ENCODE measurements at regions not wholly inside any gene's neighbourhood (a gene's known extent, or its start where the extent isn't known, plus 50 kb on each side); places are given as distances from the start of the nearest gene placed in this dataset.

DNA sequence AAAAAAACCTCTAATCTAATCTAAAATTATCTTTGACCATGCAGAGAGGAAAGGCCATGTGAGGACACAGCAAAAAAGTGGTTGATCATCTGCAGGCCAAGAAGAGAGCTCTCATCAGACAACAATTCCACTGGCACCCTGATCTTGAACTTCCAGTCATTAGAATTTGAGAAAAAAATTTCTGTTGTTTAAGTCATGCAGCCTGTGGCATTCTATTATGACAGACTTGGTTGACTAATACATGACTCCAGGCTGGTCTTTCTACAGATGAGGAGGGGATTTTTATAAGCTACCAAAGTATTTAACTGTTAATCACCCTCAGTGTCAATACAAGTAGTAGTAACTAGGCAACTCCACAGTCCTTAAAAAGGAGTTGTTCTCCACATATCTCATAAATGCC, 358.5 kb upstream of the RGMB start:
- BruUV-seq (replicated peaks): no TSS peak
- Histone ChIP-seq H3K4me1 (ENCODE audit: insufficient read depth, low read length, poor library complexity, severe bottlenecking) (no peaks in the 10 kb centered on the region), H3K27ac (ENCODE audit: low read depth, low read length, poor library complexity, severe bottlenecking) (no peak overlapping the region), H3K36me3 (ENCODE audit: insufficient read depth, low read length, poor library complexity, severe bottlenecking) (no peaks in the 10 kb centered on the region), H3K4me3 (ENCODE audit: low read depth, low read length, poor library complexity, severe bottlenecking) (no peak overlapping the region), H3K9me3 (ENCODE audit: low read depth, low read length, poor library complexity, severe bottlenecking) (no peaks in the 10 kb centered on the region), H3K27me3 (replicated peaks; ENCODE audit: insufficient read depth, low read depth, low read length, poor library complexity) (no peaks in the 10 kb centered on the region)
- intact Hi-C loops (cut with micrococcal nuclease; ENCODE audit: unreplicated experiment): no loop called here
- ChIA-PET CTCF (no interaction called here), POLR2A (ENCODE audit: low non-redundant PET) (no interaction called here)
- no peak for DNase-seq (ENCODE audit: low spot score)
- TF ChIP-seq, protein P1, sequence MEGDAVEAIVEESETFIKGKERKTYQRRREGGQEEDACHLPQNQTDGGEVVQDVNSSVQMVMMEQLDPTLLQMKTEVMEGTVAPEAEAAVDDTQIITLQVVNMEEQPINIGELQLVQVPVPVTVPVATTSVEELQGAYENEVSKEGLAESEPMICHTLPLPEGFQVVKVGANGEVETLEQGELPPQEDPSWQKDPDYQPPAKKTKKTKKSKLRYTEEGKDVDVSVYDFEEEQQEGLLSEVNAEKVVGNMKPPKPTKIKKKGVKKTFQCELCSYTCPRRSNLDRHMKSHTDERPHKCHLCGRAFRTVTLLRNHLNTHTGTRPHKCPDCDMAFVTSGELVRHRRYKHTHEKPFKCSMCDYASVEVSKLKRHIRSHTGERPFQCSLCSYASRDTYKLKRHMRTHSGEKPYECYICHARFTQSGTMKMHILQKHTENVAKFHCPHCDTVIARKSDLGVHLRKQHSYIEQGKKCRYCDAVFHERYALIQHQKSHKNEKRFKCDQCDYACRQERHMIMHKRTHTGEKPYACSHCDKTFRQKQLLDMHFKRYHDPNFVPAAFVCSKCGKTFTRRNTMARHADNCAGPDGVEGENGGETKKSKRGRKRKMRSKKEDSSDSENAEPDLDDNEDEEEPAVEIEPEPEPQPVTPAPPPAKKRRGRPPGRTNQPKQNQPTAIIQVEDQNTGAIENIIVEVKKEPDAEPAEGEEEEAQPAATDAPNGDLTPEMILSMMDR (conservative IDR thresholded peaks at IDR 0.05; ENCODE audit: low read depth, low read length): no peak
- no peak for TF ChIP-seq EZH2 (IDR thresholded peaks at IDR 0.05; ENCODE audit: borderline replicate concordance, low read depth, low read length, poor library complexity, severe bottlenecking)

DNA sequence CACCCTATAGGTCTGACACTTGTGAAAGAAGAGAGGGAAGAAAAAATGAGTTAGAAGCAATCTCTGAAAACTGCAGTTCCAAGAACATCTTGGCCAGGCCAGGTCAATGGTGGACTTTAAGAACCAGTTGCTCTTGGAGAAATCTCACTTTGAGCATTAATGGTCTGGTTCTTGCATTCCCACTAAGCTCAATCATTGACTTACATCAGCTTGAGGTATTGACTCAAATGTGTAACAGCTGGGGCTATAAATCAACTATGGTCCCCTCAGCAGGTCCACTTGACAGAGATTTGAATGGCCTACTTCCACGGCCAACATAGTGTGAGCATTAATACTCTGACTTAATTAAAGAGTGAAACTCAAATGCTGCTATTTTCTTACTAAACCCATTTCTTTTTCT, 357.8 kb upstream of the RGMB start:
- intact Hi-C loops (cut with micrococcal nuclease; ENCODE audit: unreplicated experiment): no loop called here
- no peaks in the 10 kb centered on the region for H3K36me3 ChIP-seq (ENCODE audit: insufficient read depth, low read length, poor library complexity, severe bottlenecking)
- no peaks in the 10 kb centered on the region for H3K9me3 ChIP-seq (ENCODE audit: low read depth, low read length, poor library complexity, severe bottlenecking)
- H3K27me3 ChIP-seq (replicated peaks; ENCODE audit: insufficient read depth, low read depth, low read length, poor library complexity): no peaks in the 10 kb centered on the region
- H3K4me3 ChIP-seq (ENCODE audit: low read depth, low read length, poor library complexity, severe bottlenecking): no peak overlapping the region
- no peaks in the 10 kb centered on the region for H3K4me1 ChIP-seq (ENCODE audit: insufficient read depth, low read length, poor library complexity, severe bottlenecking)
- no peak overlapping the region for H3K27ac ChIP-seq (ENCODE audit: low read depth, low read length, poor library complexity, severe bottlenecking)
- TF ChIP-seq EZH2 (IDR thresholded peaks at IDR 0.05; ENCODE audit: borderline replicate concordance, low read depth, low read length, poor library complexity, severe bottlenecking): no peak
- TF ChIP-seq, protein P1 (conservative IDR thresholded peaks at IDR 0.05; ENCODE audit: low read depth, low read length): no peak
- ChIA-PET POLR2A (ENCODE audit: low non-redundant PET) (no interaction called here), CTCF (no interaction called here)
- DNase-seq (ENCODE audit: low spot score): no peak
- no TSS peak for BruUV-seq (replicated peaks)

DNA sequence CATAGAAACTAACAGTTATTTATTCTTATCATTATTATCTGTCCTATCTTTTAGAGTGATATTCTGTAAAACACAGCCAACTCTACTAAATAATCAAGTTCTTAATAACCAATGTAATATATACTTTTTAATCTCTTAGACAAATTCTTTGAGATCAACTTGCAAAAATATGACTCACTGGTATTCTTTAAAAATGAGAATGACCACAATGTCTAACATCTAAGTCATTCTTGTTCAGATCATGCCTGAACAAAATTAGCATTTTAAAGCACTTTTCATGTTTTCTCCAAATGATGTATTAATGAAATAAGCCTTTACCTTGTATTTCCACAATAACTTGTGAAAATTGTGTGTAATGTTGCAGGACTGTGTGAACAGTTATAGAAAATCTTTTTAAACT, 356.9 kb upstream of the RGMB start:
- TF ChIP-seq, protein P1 (conservative IDR thresholded peaks at IDR 0.05; ENCODE audit: low read depth, low read length): no peak
- no peak for TF ChIP-seq EZH2 (IDR thresholded peaks at IDR 0.05; ENCODE audit: borderline replicate concordance, low read depth, low read length, poor library complexity, severe bottlenecking)
- no peak overlapping the region for H3K27ac ChIP-seq (ENCODE audit: low read depth, low read length, poor library complexity, severe bottlenecking)
- POLR2A ChIA-PET (ENCODE audit: low non-redundant PET): no interaction called here
- CTCF ChIA-PET: no interaction called here
- intact Hi-C loops (cut with micrococcal nuclease; ENCODE audit: unreplicated experiment): no loop called here
- no peak overlapping the region for H3K4me3 ChIP-seq (ENCODE audit: low read depth, low read length, poor library complexity, severe bottlenecking)
- no peak for DNase-seq (ENCODE audit: low spot score)
- no peaks in the 10 kb centered on the region for H3K36me3 ChIP-seq (ENCODE audit: insufficient read depth, low read length, poor library complexity, severe bottlenecking)
- H3K4me1 ChIP-seq (ENCODE audit: insufficient read depth, low read length, poor library complexity, severe bottlenecking): no peaks in the 10 kb centered on the region
- BruUV-seq (replicated peaks): no TSS peak
- no peaks in the 10 kb centered on the region for H3K27me3 ChIP-seq (replicated peaks; ENCODE audit: insufficient read depth, low read depth, low read length, poor library complexity)
- no peaks in the 10 kb centered on the region for H3K9me3 ChIP-seq (ENCODE audit: low read depth, low read length, poor library complexity, severe bottlenecking)
